Neural progenitor cell (in vitro differentiated cells): ENCODE measurements at regions not wholly inside any gene's neighbourhood (a gene's known extent, or its start where the extent isn't known, plus 50 kb on each side); places are given as distances from the start of the nearest gene placed in this dataset.

Experiments
- DNase-seq: peaks from one replicate; pipeline ENCODE4 v3.0.0-alpha.2; 2016; ENCODE audit warnings: low spot score
- H2AFZ ChIP-seq: fragments of 200-600 bp; sonication (generic); replicated peaks from 2 replicates; pipeline ENCODE4 v1.6.1; 2016; ENCODE audit warnings: antibody characterized with exemption
- H3F3A ChIP-seq: fragments of 200-600 bp; sonication (generic); 2 replicates; pipeline ENCODE4 v1.6.1; 2016; ENCODE audit warnings: antibody characterized with exemption, low read depth
- H3K27ac ChIP-seq: fragments of 200-600 bp; sonication (generic); 2 replicates; pipeline ENCODE4 v1.5.1; 2016; ENCODE audit warnings: mild to moderate bottlenecking
- H3K27me3 ChIP-seq: fragments of 200-600 bp; sonication (generic); 2 replicates; pipeline ENCODE4 v1.6.1; 2016; ENCODE audit warnings: mild to moderate bottlenecking, moderate library complexity
- H3K36me3 ChIP-seq: fragments of 200-600 bp; sonication (generic); 2 replicates; pipeline ENCODE4 v1.5.1; 2016
- H3K4me1 ChIP-seq: fragments of 200-600 bp; sonication (generic); 2 replicates; pipeline ENCODE4 v1.6.1; 2016; ENCODE audit warnings: mixed run types
- H3K4me2 ChIP-seq: fragments of 200-600 bp; sonication (generic); 2 replicates; pipeline ENCODE4 v1.6.1; 2016
- H3K4me3 ChIP-seq: fragments of 200-600 bp; sonication (generic); 2 replicates; pipeline ENCODE4 v1.5.1; 2016
- H3K79me2 ChIP-seq: fragments of 200-600 bp; sonication (generic); 2 replicates; pipeline ENCODE4 v1.6.1; 2016; ENCODE audit warnings: low read depth
- H3K9ac ChIP-seq: fragments of 200-600 bp; sonication (generic); 2 replicates; pipeline ENCODE4 v1.6.1; 2016
- H3K9me3 ChIP-seq: fragments of 200-600 bp; sonication (generic); 2 replicates; pipeline ENCODE4 v1.5.1; 2016; ENCODE audit warnings: low read depth
- H4K20me1 ChIP-seq: fragments of 200-600 bp; sonication (generic); 2 replicates; pipeline ENCODE4 v1.6.1; 2016; ENCODE audit warnings: low read depth
- H3K27ac Mint-ChIP-seq: 3 replicates; pipeline ENCODE4 v1.8.0; 2021; ENCODE audit warnings: mixed read lengths
- H3K27me3 Mint-ChIP-seq: 2 replicates; pipeline ENCODE4 v1.8.0; 2022; ENCODE audit warnings: low read depth, mild to moderate bottlenecking, inconsistent platforms, moderate library complexity, mixed read lengths; ENCODE audit not compliant: insufficient read depth
- H3K36me3 Mint-ChIP-seq: 3 replicates; pipeline ENCODE4 v1.8.0; 2021; ENCODE audit warnings: mixed read lengths
- H3K4me1 Mint-ChIP-seq: 3 replicates; pipeline ENCODE4 v1.8.0; 2021; ENCODE audit warnings: mixed read lengths
- H3K4me3 Mint-ChIP-seq: 3 replicates; pipeline ENCODE4 v1.8.0; 2021; ENCODE audit warnings: mild to moderate bottlenecking, moderate library complexity, mixed read lengths
- H3K9me3 Mint-ChIP-seq: 3 replicates; pipeline ENCODE4 v1.8.0; 2020; ENCODE audit warnings: mixed read lengths
- CTCF ChIP-seq: fragments of 200-600 bp; sonication (generic); IDR thresholded peaks from 2 replicates; pipeline ENCODE4 v1.5.1; 2017; ENCODE audit warnings: antibody characterized with exemption, mild to moderate bottlenecking
- EZH2 ChIP-seq: fragments of 200-600 bp; sonication (generic); IDR thresholded peaks from 2 replicates; pipeline ENCODE4 v1.6.1; 2017; ENCODE audit warnings: antibody characterized with exemption, mild to moderate bottlenecking, moderate library complexity
- EZH2phosphoT487 ChIP-seq: fragments of 200-600 bp; sonication (generic); IDR thresholded peaks from 2 replicates; pipeline ENCODE4 v1.6.1; 2017; ENCODE audit warnings: antibody characterized with exemption

- no peak overlapping the region for H3K9ac ChIP-seq
- H3K4me1 ChIP-seq = no peaks in the 10 kb centered on the region
- no peak overlapping the region for H3K4me3 Mint-ChIP-seq
- H3K9me3 ChIP-seq = no peaks in the 10 kb centered on the region
- H3K27ac ChIP-seq = no peak overlapping the region
- no peak for DNase-seq
- no peaks in the 10 kb centered on the region for H3K36me3 Mint-ChIP-seq
- H3K4me1 Mint-ChIP-seq = no peaks in the 10 kb centered on the region
- H3K4me2 ChIP-seq = no peak overlapping the region
- H3K36me3 ChIP-seq = no peaks in the 10 kb centered on the region
- H3K27ac Mint-ChIP-seq = no peak overlapping the region
- H3K4me3 ChIP-seq = no peak overlapping the region
- no peak overlapping the region for H2AFZ ChIP-seq
- no peak for TF ChIP-seq EZH2
- TF ChIP-seq CTCF = no peak
- no peak for TF ChIP-seq EZH2phosphoT487
- no peaks in the 10 kb centered on the region for H3K27me3 Mint-ChIP-seq
- H4K20me1 ChIP-seq = no peaks in the 10 kb centered on the region
- no peaks in the 10 kb centered on the region for H3F3A ChIP-seq
- no peaks in the 10 kb centered on the region for H3K9me3 Mint-ChIP-seq
- no peaks in the 10 kb centered on the region for H3K79me2 ChIP-seq
- no peaks in the 10 kb centered on the region for H3K27me3 ChIP-seq
Measured at GRCh38 chr17:69812240-69812837, 262.7 kb upstream of the KCNJ16 start.

- Histone ChIP-seq H3F3A (no peaks in the 10 kb centered on the region), H3K9me3 (no peaks in the 10 kb centered on the region), H3K4me1 (no peaks in the 10 kb centered on the region), H3K4me2 (no peak overlapping the region), H2AFZ (no peak overlapping the region), H4K20me1 (no peaks in the 10 kb centered on the region), H3K4me3 (no peak overlapping the region), H3K27me3 (no peaks in the 10 kb centered on the region), H3K36me3 (no peaks in the 10 kb centered on the region), H3K9ac (no peak overlapping the region), H3K27ac (no peak overlapping the region), H3K79me2 (no peaks in the 10 kb centered on the region)
- no peaks in the 10 kb centered on the region for H3K9me3 Mint-ChIP-seq
- H3K27me3 Mint-ChIP-seq = no peaks in the 10 kb centered on the region
- no peaks in the 10 kb centered on the region for H3K36me3 Mint-ChIP-seq
- TF ChIP-seq EZH2 (no peak), EZH2phosphoT487 (no peak), CTCF (no peak)
- H3K27ac Mint-ChIP-seq = no peak overlapping the region
- DNase-seq = no peak
- H3K4me3 Mint-ChIP-seq = no peak overlapping the region
- H3K4me1 Mint-ChIP-seq = no peaks in the 10 kb centered on the region
Measured at GRCh38 chr17:69814031-69814430, 261.0 kb upstream of the KCNJ16 start.

- Histone ChIP-seq H2AFZ (no peak overlapping the region), H3K4me3 (no peak overlapping the region), H3K27me3 (no peaks in the 10 kb centered on the region), H3K79me2 (no peaks in the 10 kb centered on the region), H3K27ac (no peak overlapping the region), H3K4me1 (no peaks in the 10 kb centered on the region), H3K36me3 (no peaks in the 10 kb centered on the region), H3K4me2 (no peak overlapping the region), H4K20me1 (no peaks in the 10 kb centered on the region), H3K9me3 (no peaks in the 10 kb centered on the region), H3K9ac (no peak overlapping the region), H3F3A (no peaks in the 10 kb centered on the region)
- Mint-ChIP-seq H3K4me3 (no peak overlapping the region), H3K9me3 (no peaks in the 10 kb centered on the region), H3K27ac (no peak overlapping the region), H3K36me3 (no peaks in the 10 kb centered on the region), H3K27me3 (peaks cover 2% of the 10 kb centered on the region), H3K4me1 (no peaks in the 10 kb centered on the region)
- TF ChIP-seq EZH2phosphoT487 = no peak
- TF ChIP-seq EZH2 = no peak
- no peak for TF ChIP-seq CTCF
- DNase-seq = no peak
Measured at GRCh38 chr17:69815406-69815805, 259.6 kb upstream of the KCNJ16 start.
